ENCODE measurements at regions not wholly inside any gene's neighbourhood (a gene's known extent, or its start where the extent isn't known, plus 50 kb on each side); places are given as distances from the start of the nearest gene placed in this dataset.

- in situ Hi-C loops (cut with HindIII; ENCODE audit: low pct_unique_long_range_greater_than_20kb, low sequenced_read_pairs) = no loop called here
- no peak for DNase-seq (ENCODE audit: low read depth, low spot score)
These were observed 182.3 kb upstream of the ST6GAL2 start for GRCh38 chr2:107068069-107068916.

GRCh38 chr2:107069890-107070289 is 183.9 kb upstream of the ST6GAL2 start:
- in situ Hi-C loops (cut with HindIII; ENCODE audit: low pct_unique_long_range_greater_than_20kb, low sequenced_read_pairs) = no loop called here
- no peak for DNase-seq (ENCODE audit: low read depth, low spot score)

GRCh38 chr2:107072150-107072940 is 186.4 kb upstream of the ST6GAL2 start:
- no peak for DNase-seq (ENCODE audit: low read depth, low spot score)
- in situ Hi-C loops (cut with HindIII; ENCODE audit: low pct_unique_long_range_greater_than_20kb, low sequenced_read_pairs) = no loop called here

GRCh38 chr2:107078584-107078983 is 192.6 kb upstream of the ST6GAL2 start:
- no peak for DNase-seq (ENCODE audit: low read depth, low spot score)
- in situ Hi-C loops (cut with HindIII; ENCODE audit: low pct_unique_long_range_greater_than_20kb, low sequenced_read_pairs) = no loop called here

GRCh38 chr2:107086497-107086896 is 200.5 kb upstream of the ST6GAL2 start:
- no peak for DNase-seq (ENCODE audit: low read depth, low spot score)
- in situ Hi-C loops (cut with HindIII; ENCODE audit: low pct_unique_long_range_greater_than_20kb, low sequenced_read_pairs) = no loop called here

GRCh38 chr2:107088156-107088555 is 202.2 kb upstream of the ST6GAL2 start:
- in situ Hi-C loops (cut with HindIII; ENCODE audit: low pct_unique_long_range_greater_than_20kb, low sequenced_read_pairs) = no loop called here
- no peak for DNase-seq (ENCODE audit: low read depth, low spot score)

- in situ Hi-C loops (cut with HindIII; ENCODE audit: low pct_unique_long_range_greater_than_20kb, low sequenced_read_pairs) = no loop called here
These were observed 205.3 kb upstream of the ST6GAL2 start for GRCh38 chr2:107091163-107091864.

GRCh38 chr2:107093426-107093957 is 207.5 kb upstream of the ST6GAL2 start:
- no peak for DNase-seq (ENCODE audit: low read depth, low spot score)
- in situ Hi-C loops (cut with HindIII; ENCODE audit: low pct_unique_long_range_greater_than_20kb, low sequenced_read_pairs) = no loop called here

More at GRCh38 chr2:107091163-107091864, 205.3 kb upstream of the ST6GAL2 start:
- no peak for DNase-seq (ENCODE audit: low read depth, low spot score)

GRCh38 chr2:107094450-107094986 is 208.6 kb upstream of the ST6GAL2 start:
- DNase-seq (ENCODE audit: low read depth, low spot score) = no peak
- in situ Hi-C loops (cut with HindIII; ENCODE audit: low pct_unique_long_range_greater_than_20kb, low sequenced_read_pairs) = no loop called here

GRCh38 chr2:107102176-107102575 is 216.2 kb upstream of the ST6GAL2 start:
- DNase-seq (ENCODE audit: low read depth, low spot score) = no peak
- in situ Hi-C loops (cut with HindIII; ENCODE audit: low pct_unique_long_range_greater_than_20kb, low sequenced_read_pairs) = no loop called here

GRCh38 chr2:107107351-107107750 is 221.4 kb upstream of the ST6GAL2 start:
- in situ Hi-C loops (cut with HindIII; ENCODE audit: low pct_unique_long_range_greater_than_20kb, low sequenced_read_pairs) = no loop called here
- no peak for DNase-seq (ENCODE audit: low read depth, low spot score)

GRCh38 chr2:107108556-107108955 is 222.6 kb upstream of the ST6GAL2 start:
- no peak for DNase-seq (ENCODE audit: low read depth, low spot score)
- in situ Hi-C loops (cut with HindIII; ENCODE audit: low pct_unique_long_range_greater_than_20kb, low sequenced_read_pairs) = no loop called here

GRCh38 chr2:107111623-107112022 is 225.7 kb upstream of the ST6GAL2 start:
- in situ Hi-C loops (cut with HindIII; ENCODE audit: low pct_unique_long_range_greater_than_20kb, low sequenced_read_pairs) = no loop called here
- DNase-seq (ENCODE audit: low read depth, low spot score) = no peak

GRCh38 chr2:107112561-107112960 is 226.6 kb upstream of the ST6GAL2 start:
- DNase-seq (ENCODE audit: low read depth, low spot score) = no peak
- in situ Hi-C loops (cut with HindIII; ENCODE audit: low pct_unique_long_range_greater_than_20kb, low sequenced_read_pairs) = no loop called here

GRCh38 chr2:107128381-107128780 is 242.4 kb upstream of the ST6GAL2 start:
- no peak for DNase-seq (ENCODE audit: low read depth, low spot score)

GRCh38 chr2:107132070-107132469 is 246.1 kb upstream of the ST6GAL2 start:
- in situ Hi-C loops (cut with HindIII; ENCODE audit: low pct_unique_long_range_greater_than_20kb, low sequenced_read_pairs) = no loop called here

More at GRCh38 chr2:107128381-107128780, 242.4 kb upstream of the ST6GAL2 start:
- in situ Hi-C loops (cut with HindIII; ENCODE audit: low pct_unique_long_range_greater_than_20kb, low sequenced_read_pairs) = no loop called here

GRCh38 chr2:107132746-107133145 is 246.8 kb upstream of the ST6GAL2 start:
- DNase-seq (ENCODE audit: low read depth, low spot score) = no peak
- in situ Hi-C loops (cut with HindIII; ENCODE audit: low pct_unique_long_range_greater_than_20kb, low sequenced_read_pairs) = no loop called here

More at GRCh38 chr2:107132070-107132469, 246.1 kb upstream of the ST6GAL2 start:
- DNase-seq (ENCODE audit: low read depth, low spot score) = no peak

GRCh38 chr2:107133412-107133811 is 247.4 kb upstream of the ST6GAL2 start:
- DNase-seq (ENCODE audit: low read depth, low spot score) = no peak
- in situ Hi-C loops (cut with HindIII; ENCODE audit: low pct_unique_long_range_greater_than_20kb, low sequenced_read_pairs) = no loop called here
